PC-3 (cell line): ENCODE measurements at regions not wholly inside any gene's neighbourhood (a gene's known extent, or its start where the extent isn't known, plus 50 kb on each side); places are given as distances from the start of the nearest gene placed in this dataset.

ENCODE experiments used
- CTCF ChIP-seq: fragments of 300-600 bp; sonication (generic); conservative IDR thresholded peaks from 2 replicates; pipeline ENCODE4 v1.5.1; 2017; ENCODE audit warnings: antibody characterized with exemption, low read depth, mild to moderate bottlenecking, low read length
- EZH2 ChIP-seq: fragments of 300-600 bp; sonication (generic); IDR thresholded peaks from one replicate; pipeline ENCODE4 v1.6.1; 2017; ENCODE audit warnings: antibody characterized with exemption, mild to moderate bottlenecking, low read length; ENCODE audit not compliant: unreplicated experiment
- EZH2phosphoT487 ChIP-seq: fragments of 300-600 bp; sonication (generic); IDR thresholded peaks from 2 replicates; pipeline ENCODE4 v1.6.1; 2018; ENCODE audit warnings: mild to moderate bottlenecking, antibody characterized with exemption, low read length, borderline replicate concordance

GRCh38 chr4:18513861-18514260, 492.3 kb upstream of the LCORL start:
- no peak for TF ChIP-seq CTCF
- TF ChIP-seq EZH2phosphoT487: no peak
- no peak for TF ChIP-seq EZH2
